Muscle of arm (tissue), 1 donor: ENCODE measurements at regions not wholly inside any gene's neighbourhood (a gene's known extent, or its start where the extent isn't known, plus 50 kb on each side); places are given as distances from the start of the nearest gene placed in this dataset.

Experiments
- DNase-seq: peaks from one replicate; pipeline ENCODE4 v3.0.0-alpha.2; 2013

- no peak for DNase-seq
Observed at GRCh38 chr7:10888861-10889260, 84.8 kb upstream of the PHF14 start.

GRCh38 chr7:10889266-10889898 is 84.3 kb upstream of the PHF14 start:
- DNase-seq = peak; percentile 6

- no peak for DNase-seq
Observed at GRCh38 chr7:10908600-10908999, 65.1 kb upstream of the PHF14 start.

GRCh38 chr7:10910447-10910846 is 63.2 kb upstream of the PHF14 start:
- no peak for DNase-seq

- no peak for DNase-seq
Observed at GRCh38 chr7:10912077-10912476, 61.6 kb upstream of the PHF14 start.

GRCh38 chr7:10913457-10913856 is 60.2 kb upstream of the PHF14 start:
- DNase-seq = no peak

GRCh38 chr7:10918093-10918590 is 55.5 kb upstream of the PHF14 start:
- no peak for DNase-seq

GRCh38 chr7:10919923-10920322 is 53.7 kb upstream of the PHF14 start:
- no peak for DNase-seq
